Suppressor macrophage treated with lipopolysaccharide for 1 hour (primary cell): ENCODE measurements at regions not wholly inside any gene's neighbourhood (a gene's known extent, or its start where the extent isn't known, plus 50 kb on each side); places are given as distances from the start of the nearest gene placed in this dataset.
A peak's percentile ranks its signal among the peaks of the same experiment; 100 is the strongest.
"Not testable (repeated sequence)": the region's sequence is repeated elsewhere in the genome, so short reads cannot be mapped to it uniquely, and the experiment has no call there.

Experiments used
- DNase-seq, 3 donors: peaks; one replicate each; pipeline ENCODE4 v3.0.0-alpha.2; 2020 to 2022

- no peak for DNase-seq
Observed at GRCh38 chr4:156146571-156146970, 192.9 kb upstream of the CTSO start.

GRCh38 chr4:156144961-156145360 lies 191.3 kb upstream of the CTSO start:
- DNase-seq: no peak

GRCh38 chr4:156138781-156139280 lies 185.2 kb upstream of the CTSO start:
- no peak for DNase-seq

- DNase-seq: no peak
Observed at GRCh38 chr4:156137679-156138473, 184.2 kb upstream of the CTSO start.

GRCh38 chr4:156132196-156132595 lies 178.5 kb upstream of the CTSO start:
- no peak for DNase-seq

- no peak for DNase-seq
Observed at GRCh38 chr4:156128616-156129015, 174.9 kb upstream of the CTSO start.

- DNase-seq: no peak
Observed at GRCh38 chr4:156118507-156119220, 165.0 kb upstream of the CTSO start.

- DNase-seq: no peak
Observed at GRCh38 chr4:156117743-156118142, 164.1 kb upstream of the CTSO start.

GRCh38 chr4:156116991-156117390 lies 163.3 kb upstream of the CTSO start:
- no peak for DNase-seq

GRCh38 chr4:156113138-156113765 lies 159.6 kb upstream of the CTSO start:
- DNase-seq: no peak

- no peak for DNase-seq
Observed at GRCh38 chr4:156111686-156112085, 158.0 kb upstream of the CTSO start.

GRCh38 chr4:156109943-156110900 lies 156.6 kb upstream of the CTSO start:
- peak; percentile 36 to 39 (median 37) for DNase-seq

GRCh38 chr4:156109087-156109486 lies 155.4 kb upstream of the CTSO start:
- DNase-seq: not testable (repeated sequence)

GRCh38 chr4:156103311-156103710 lies 149.6 kb upstream of the CTSO start:
- DNase-seq: no peak

- no peak for DNase-seq
Observed at GRCh38 chr4:156102411-156102810, 148.7 kb upstream of the CTSO start.

- no peak for DNase-seq
Observed at GRCh38 chr4:156101571-156101970, 147.9 kb upstream of the CTSO start.

GRCh38 chr4:156100651-156101050 lies 147.0 kb upstream of the CTSO start:
- DNase-seq: no peak

- DNase-seq: no peak
Observed at GRCh38 chr4:156098805-156099204, 145.1 kb upstream of the CTSO start.

- no peak for DNase-seq
Observed at GRCh38 chr4:156085100-156085499, 131.4 kb upstream of the CTSO start.

- DNase-seq: no peak
Observed at GRCh38 chr4:156084373-156084772, 130.7 kb upstream of the CTSO start.

GRCh38 chr4:156073976-156074375 lies 120.3 kb upstream of the CTSO start:
- DNase-seq: no peak

GRCh38 chr4:156060661-156061060 lies 107.0 kb upstream of the CTSO start:
- no peak for DNase-seq

GRCh38 chr4:156053174-156053573 lies 99.5 kb upstream of the CTSO start:
- DNase-seq: no peak
